ENCODE measurements at regions not wholly inside any gene's neighbourhood (a gene's known extent, or its start where the extent isn't known, plus 50 kb on each side); places are given as distances from the start of the nearest gene placed in this dataset.

- H3K36me3 ChIP-seq (ENCODE audit: insufficient read depth, low read length) = no peaks in the 10 kb centered on the region
- TF ChIP-seq CTCF (IDR thresholded peaks at IDR 0.05) = no peak
- ChIA-PET CTCF (no interaction called here), POLR2A (no interaction called here)
- no peaks in the 10 kb centered on the region for H3K4me1 Mint-ChIP-seq (ENCODE audit: low read depth)
- no peaks in the 10 kb centered on the region for H3K27me3 Mint-ChIP-seq
- peaks cover 0 to 4% of the 10 kb centered on the region in 2 experiments for H3K9me3 ChIP-seq (ENCODE audit: control insufficient read depth in 1 of 2, insufficient read depth in 1 of 2, low read length in 2 of 2)
- no peak overlapping the region for H3K4me3 ChIP-seq (ENCODE audit: low read length)
- no peaks in the 10 kb centered on the region for H3K9me3 Mint-ChIP-seq
- ATAC-seq (ENCODE audit: poor library complexity) (no peak), DNase-seq (no peak)
- no peaks in the 10 kb centered on the region for H3K27me3 ChIP-seq (ENCODE audit: control insufficient read depth in 1 of 2, insufficient read depth in 2 of 2, low read length in 2 of 2)
- no peak overlapping the region for H3K4me3 Mint-ChIP-seq
- H3K36me3 Mint-ChIP-seq (ENCODE audit: low read depth) = no peaks in the 10 kb centered on the region
- intact Hi-C loops (cut with DNase I, micrococcal nuclease) = no loop called here
- H3K4me1 ChIP-seq (ENCODE audit: insufficient read depth, low read length) = no peaks in the 10 kb centered on the region
- H3K27ac ChIP-seq (ENCODE audit: low read depth in 1 of 2, low read length in 2 of 2) = no peak overlapping the region
- H3K27ac Mint-ChIP-seq = no peak overlapping the region
These were observed 707.0 kb upstream of the ZEB2 start for GRCh38 chr2:145226901-145227300.

GRCh38 chr2:145221516-145221915 lies 701.6 kb upstream of the ZEB2 start:
- H3K9me3 ChIP-seq (ENCODE audit: control insufficient read depth in 1 of 2, insufficient read depth in 1 of 2, low read length in 2 of 2) = peaks cover 0 to 4% of the 10 kb centered on the region in 2 experiments
- H3K4me3 ChIP-seq (ENCODE audit: low read length) = no peak overlapping the region
- no peak for TF ChIP-seq CTCF (IDR thresholded peaks at IDR 0.05)
- no peak for DNase-seq
- Mint-ChIP-seq H3K4me1 (ENCODE audit: low read depth) (no peaks in the 10 kb centered on the region), H3K27me3 (no peaks in the 10 kb centered on the region), H3K4me3 (no peak overlapping the region), H3K36me3 (ENCODE audit: low read depth) (no peaks in the 10 kb centered on the region), H3K27ac (no peak overlapping the region), H3K9me3 (no peaks in the 10 kb centered on the region)
- ATAC-seq (ENCODE audit: poor library complexity) = no peak
- H3K36me3 ChIP-seq (ENCODE audit: insufficient read depth, low read length) = no peaks in the 10 kb centered on the region
- no peaks in the 10 kb centered on the region for H3K4me1 ChIP-seq (ENCODE audit: insufficient read depth, low read length)
- POLR2A ChIA-PET = no interaction called here
- no peaks in the 10 kb centered on the region for H3K27me3 ChIP-seq (ENCODE audit: control insufficient read depth in 1 of 2, insufficient read depth in 2 of 2, low read length in 2 of 2)
- CTCF ChIA-PET = no interaction called here
- no peak overlapping the region for H3K27ac ChIP-seq (ENCODE audit: low read depth in 1 of 2, low read length in 2 of 2)
- intact Hi-C loops (cut with DNase I, micrococcal nuclease) = no loop called here

GRCh38 chr2:145221032-145221431 lies 701.1 kb upstream of the ZEB2 start:
- H3K9me3 ChIP-seq (ENCODE audit: control insufficient read depth in 1 of 2, insufficient read depth in 1 of 2, low read length in 2 of 2) = peaks cover 0 to 4% of the 10 kb centered on the region in 2 experiments
- H3K27ac ChIP-seq (ENCODE audit: low read depth in 1 of 2, low read length in 2 of 2) = no peak overlapping the region
- no peaks in the 10 kb centered on the region for H3K27me3 ChIP-seq (ENCODE audit: control insufficient read depth in 1 of 2, insufficient read depth in 2 of 2, low read length in 2 of 2)
- Mint-ChIP-seq H3K9me3 (no peaks in the 10 kb centered on the region), H3K4me3 (no peak overlapping the region), H3K4me1 (ENCODE audit: low read depth) (no peaks in the 10 kb centered on the region), H3K27me3 (no peaks in the 10 kb centered on the region), H3K27ac (no peak overlapping the region), H3K36me3 (ENCODE audit: low read depth) (no peaks in the 10 kb centered on the region)
- H3K36me3 ChIP-seq (ENCODE audit: insufficient read depth, low read length) = no peaks in the 10 kb centered on the region
- ChIA-PET POLR2A (no interaction called here), CTCF (no interaction called here)
- intact Hi-C loops (cut with DNase I, micrococcal nuclease) = no loop called here
- ATAC-seq (ENCODE audit: poor library complexity) (no peak), DNase-seq (no peak)
- no peaks in the 10 kb centered on the region for H3K4me1 ChIP-seq (ENCODE audit: insufficient read depth, low read length)
- no peak for TF ChIP-seq CTCF (IDR thresholded peaks at IDR 0.05)
- H3K4me3 ChIP-seq (ENCODE audit: low read length) = no peak overlapping the region
